Neuronal stem cell (in vitro differentiated cells): ENCODE measurements at regions not wholly inside any gene's neighbourhood (a gene's known extent, or its start where the extent isn't known, plus 50 kb on each side); places are given as distances from the start of the nearest gene placed in this dataset.

Source experiments
- DNase-seq: peaks from one replicate; pipeline ENCODE4 v3.0.0-alpha.2; 2013; ENCODE audit warnings: low spot score
- H2AFZ ChIP-seq: one replicate; pipeline ENCODE4 v1.6.1; 2013; ENCODE audit warnings: mild to moderate bottlenecking, low read length, inconsistent platforms
- H2AK5ac ChIP-seq: 2 replicates; pipeline ENCODE4 v1.6.1; 2013; ENCODE audit warnings: low read depth, mild to moderate bottlenecking, inconsistent platforms, low read length, moderate library complexity, mixed read lengths
- H2BK120ac ChIP-seq: 2 replicates; pipeline ENCODE4 v1.6.1; 2013; ENCODE audit warnings: low read depth, mild to moderate bottlenecking, inconsistent platforms, low read length, moderate library complexity, mixed read lengths
- H2BK12ac ChIP-seq: one replicate; pipeline ENCODE4 v1.6.1; 2013; ENCODE audit warnings: low read length, inconsistent platforms
- H2BK15ac ChIP-seq: 2 replicates; pipeline ENCODE4 v1.6.1; 2013; ENCODE audit warnings: mild to moderate bottlenecking, low read length, inconsistent platforms, mixed read lengths
- H2BK5ac ChIP-seq: one replicate; pipeline ENCODE4 v1.6.1; 2013; ENCODE audit warnings: inconsistent platforms, mild to moderate bottlenecking, low read length, moderate library complexity
- H3K14ac ChIP-seq: one replicate; pipeline ENCODE4 v1.6.1; 2013; ENCODE audit warnings: low read length, inconsistent platforms
- H3K18ac ChIP-seq: 2 replicates; pipeline ENCODE4 v1.6.1; 2013; ENCODE audit warnings: low read length, inconsistent platforms
- H3K23ac ChIP-seq: 2 replicates; pipeline ENCODE4 v1.6.1; 2013; ENCODE audit warnings: low read depth, mild to moderate bottlenecking, mixed read lengths, low read length, inconsistent platforms; ENCODE audit not compliant: poor library complexity
- H3K27ac ChIP-seq: replicated peaks from 3 replicates; pipeline ENCODE4 v1.5.1; 2013; ENCODE audit warnings: low read length, inconsistent platforms
- H3K27me3 ChIP-seq, 3 experiments: 2 replicates each; pipeline ENCODE4 v1.6.1; 2013; ENCODE audit warnings: low read length in 3 of 3, mild to moderate bottlenecking in 2 of 3, inconsistent platforms in 1 of 3, low read depth in 1 of 3, mixed read lengths in 1 of 3, moderate library complexity in 1 of 3; ENCODE audit not compliant: control insufficient read depth in 3 of 3, insufficient read depth in 3 of 3
- H3K36me3 ChIP-seq, 2 donors: replicated peaks in 1 of 2; 2 replicates each; pipeline ENCODE4 v1.6.1; 2013; ENCODE audit warnings: low read length in 2 of 2; ENCODE audit not compliant: control insufficient read depth in 2 of 2, insufficient read depth in 2 of 2
- H3K4ac ChIP-seq: 2 replicates; pipeline ENCODE4 v1.6.1; 2013; ENCODE audit warnings: inconsistent platforms, mild to moderate bottlenecking, low read length, moderate library complexity
- H3K4me1 ChIP-seq, 2 donors: 1 replicate in 1 of 2; 2 replicates in 1 of 2; pipeline ENCODE4 v1.6.1; 2013; ENCODE audit warnings: low read length in 2 of 2, low read depth in 1 of 2; ENCODE audit not compliant: control insufficient read depth in 2 of 2, insufficient read depth in 1 of 2
- H3K4me2 ChIP-seq: one replicate; pipeline ENCODE4 v1.6.1; 2013; ENCODE audit warnings: mild to moderate bottlenecking, low read length, inconsistent platforms; ENCODE audit not compliant: insufficient read depth, poor library complexity, severe bottlenecking
- H3K4me3 ChIP-seq, 2 donors: 2 replicates each; pipeline ENCODE4 v1.5.1; 2013; ENCODE audit warnings: low read length in 2 of 2, mild to moderate bottlenecking in 2 of 2, inconsistent platforms in 1 of 2, moderate library complexity in 1 of 2
- H3K79me1 ChIP-seq: one replicate; pipeline ENCODE4 v1.6.1; 2013; ENCODE audit warnings: low read depth, mild to moderate bottlenecking, inconsistent platforms, low read length, moderate library complexity
- H3K9ac ChIP-seq: one replicate; pipeline ENCODE4 v1.6.1; 2013; ENCODE audit warnings: mild to moderate bottlenecking, low read depth, low read length, inconsistent platforms; ENCODE audit not compliant: poor library complexity
- H3K9me3 ChIP-seq, 2 donors: replicated peaks in 1 of 2; 2 replicates each; pipeline versions ENCODE3 to v1.6.1; 2013; ENCODE audit warnings: low read length in 2 of 2, mild to moderate bottlenecking in 2 of 2, inconsistent platforms in 1 of 2, low read depth in 1 of 2, mixed read lengths in 1 of 2, moderate library complexity in 1 of 2; ENCODE audit not compliant: control insufficient read depth in 2 of 2, insufficient read depth in 1 of 2
- H4K8ac ChIP-seq: one replicate; pipeline ENCODE4 v1.6.1; 2013; ENCODE audit warnings: low read depth, mild to moderate bottlenecking, inconsistent platforms, low read length, moderate library complexity
- H4K91ac ChIP-seq: one replicate; pipeline ENCODE4 v1.6.1; 2013; ENCODE audit warnings: low read length, low read depth, mild to moderate bottlenecking, inconsistent platforms; ENCODE audit not compliant: poor library complexity
- WGBS, 2 donors: extraction: QIAGEN DNeasy Blood & Tissue Kit; methylation state at CpG; one replicate each; pipeline ENCODE4 v1.1.7; 2013; ENCODE audit warnings: missing lambda C conversion rate in 2 of 2, mixed read lengths in 1 of 2; ENCODE audit not compliant: insufficient read length in 2 of 2, insufficient replicate concordance in 1 of 2; ENCODE audit errors: extremely low coverage in 2 of 2; 5-methylcytosine and 5-hydroxymethylcytosine counted together

DNA sequence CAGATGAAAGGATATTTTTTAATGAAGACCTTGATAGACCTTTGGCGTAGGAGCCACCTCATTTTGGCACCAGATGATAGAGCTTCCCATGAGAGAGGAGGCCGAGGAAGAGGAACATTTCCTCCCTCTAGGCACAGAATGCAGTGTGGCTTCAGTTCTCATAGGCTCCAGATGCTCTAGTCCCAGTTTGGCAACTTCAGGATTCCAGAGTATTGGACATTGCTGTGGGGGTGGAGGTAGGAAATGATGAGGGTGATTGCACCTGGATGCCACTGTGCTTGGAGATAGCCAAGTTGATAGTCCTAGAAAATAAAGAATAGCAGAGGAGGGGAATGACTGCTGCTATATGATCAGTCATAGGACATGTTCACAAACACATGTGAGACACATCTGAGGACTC, 58.3 kb upstream of the KY start:
- Histone ChIP-seq H4K91ac (no peak overlapping the region), H3K18ac (no peak overlapping the region), H4K8ac (no peak overlapping the region), H2AK5ac (no peak overlapping the region), H2BK5ac (no peak overlapping the region), H3K23ac (no peak overlapping the region), H3K36me3 (no peaks in the 10 kb centered on the region), H3K9ac (no peak overlapping the region), H2BK12ac (no peak overlapping the region), H3K27me3 (no peaks in the 10 kb centered on the region), H3K9me3 (no peaks in the 10 kb centered on the region), H3K4me1 (peaks cover 0 to 2% of the 10 kb centered on the region in 2 donors), H3K14ac (no peak overlapping the region), H3K79me1 (no peaks in the 10 kb centered on the region), H3K4me3 (no peak overlapping the region), H3K27ac (no peak overlapping the region), H2AFZ (no peak overlapping the region), H3K4me2 (no peak overlapping the region), H3K4ac (no peak overlapping the region), H2BK15ac (no peak overlapping the region), H2BK120ac (no peak overlapping the region)
- DNase-seq, result no peak
- WGBS, 2 donors, result no CpG with 5 or more reads among the region's 2 CpGs

DNA sequence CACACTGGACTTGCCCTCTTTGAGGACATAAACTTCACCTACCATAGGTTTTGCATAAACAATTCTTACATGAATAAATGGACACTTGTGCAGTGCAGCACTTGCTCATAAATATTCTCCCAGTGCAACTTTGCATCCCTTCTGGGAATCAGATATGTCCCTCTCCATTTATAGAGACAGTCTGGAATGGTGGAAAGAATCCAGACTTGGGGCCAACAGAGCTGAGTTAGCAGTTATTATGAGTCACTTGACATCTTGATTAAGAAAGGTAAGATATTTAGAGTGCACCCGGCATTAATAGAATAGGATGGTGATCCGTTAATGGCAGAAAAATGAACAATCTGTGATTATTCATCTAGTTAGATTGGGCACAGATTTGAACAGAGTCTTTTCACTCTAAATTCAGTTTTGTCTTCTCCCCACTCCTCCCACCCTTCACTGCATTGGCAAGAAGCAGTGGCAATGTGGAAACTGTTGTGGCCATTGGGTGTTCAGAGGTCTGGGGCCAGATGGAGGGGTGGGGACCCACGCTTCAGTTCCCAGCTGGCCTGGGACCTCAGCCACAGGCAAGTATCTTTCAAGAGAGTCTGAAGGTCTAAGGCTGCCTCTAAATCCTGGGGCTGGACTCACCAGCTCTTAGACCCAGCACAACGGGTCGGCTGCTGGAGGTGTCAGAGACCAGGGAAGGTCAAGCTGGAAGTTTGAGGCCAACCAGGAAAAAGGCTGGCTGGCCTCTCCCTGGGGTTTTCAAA, 58.9 kb upstream of the KY start:
- no peaks in the 10 kb centered on the region for H3K36me3 ChIP-seq
- H3K4me1 ChIP-seq, result peaks cover 0 to 2% of the 10 kb centered on the region in 2 donors
- no peak overlapping the region for H2AFZ ChIP-seq
- H3K9ac ChIP-seq, result no peak overlapping the region
- no peak overlapping the region for H3K14ac ChIP-seq
- H2AK5ac ChIP-seq, result no peak overlapping the region
- H2BK12ac ChIP-seq, result no peak overlapping the region
- H3K4me2 ChIP-seq, result no peak overlapping the region
- no peak overlapping the region for H3K27ac ChIP-seq
- no peak overlapping the region for H3K18ac ChIP-seq
- no peaks in the 10 kb centered on the region for H3K79me1 ChIP-seq
- no peak overlapping the region for H2BK15ac ChIP-seq
- no peak overlapping the region for H3K4me3 ChIP-seq
- H2BK120ac ChIP-seq, result no peak overlapping the region
- no peak overlapping the region for H4K91ac ChIP-seq
- H4K8ac ChIP-seq, result no peak overlapping the region
- H3K4ac ChIP-seq, result no peak overlapping the region
- no CpG with 5 or more reads among the region's 5 CpGs for WGBS, 2 donors
- DNase-seq, result no peak
- no peaks in the 10 kb centered on the region for H3K27me3 ChIP-seq
- H2BK5ac ChIP-seq, result no peak overlapping the region
- H3K9me3 ChIP-seq, result no peaks in the 10 kb centered on the region
- no peak overlapping the region for H3K23ac ChIP-seq

GRCh38 chr3:134710313-134710680, 59.5 kb upstream of the KY start:
- H2BK12ac ChIP-seq, result no peak overlapping the region
- no peaks in the 10 kb centered on the region for H3K36me3 ChIP-seq
- H3K9ac ChIP-seq, result no peak overlapping the region
- no CpG with 5 or more reads among the region's 6 CpGs for WGBS, 2 donors
- H3K18ac ChIP-seq, result no peak overlapping the region
- H3K27ac ChIP-seq, result no peak overlapping the region
- peaks cover 0 to 2% of the 10 kb centered on the region in 2 donors for H3K4me1 ChIP-seq
- H4K91ac ChIP-seq, result no peak overlapping the region
- H3K4ac ChIP-seq, result no peak overlapping the region
- no peak for DNase-seq
- no peak overlapping the region for H2BK5ac ChIP-seq
- no peak overlapping the region for H3K14ac ChIP-seq
- no peaks in the 10 kb centered on the region for H3K9me3 ChIP-seq
- H3K4me3 ChIP-seq, result no peak overlapping the region
- H3K27me3 ChIP-seq, result no peaks in the 10 kb centered on the region
- H2BK120ac ChIP-seq, result no peak overlapping the region
- no peak overlapping the region for H2BK15ac ChIP-seq
- H2AK5ac ChIP-seq, result no peak overlapping the region
- no peak overlapping the region for H3K4me2 ChIP-seq
- no peak overlapping the region for H4K8ac ChIP-seq
- no peak overlapping the region for H2AFZ ChIP-seq
- no peaks in the 10 kb centered on the region for H3K79me1 ChIP-seq
- no peak overlapping the region for H3K23ac ChIP-seq

- Histone ChIP-seq H3K27me3 (no peaks in the 10 kb centered on the region), H3K4ac (no peak overlapping the region), H2BK5ac (no peak overlapping the region), H2BK12ac (no peak overlapping the region), H2BK120ac (no peak overlapping the region), H3K18ac (no peak overlapping the region), H3K9ac (no peak overlapping the region), H4K8ac (no peak overlapping the region), H3K4me3 (no peak overlapping the region), H3K36me3 (no peaks in the 10 kb centered on the region), H3K14ac (no peak overlapping the region), H2AK5ac (no peak overlapping the region), H3K79me1 (no peaks in the 10 kb centered on the region), H2AFZ (no peak overlapping the region), H3K4me1 (peaks cover 0 to 2% of the 10 kb centered on the region in 2 donors), H4K91ac (no peak overlapping the region), H3K9me3 (no peaks in the 10 kb centered on the region), H3K23ac (no peak overlapping the region), H3K27ac (no peak overlapping the region), H3K4me2 (no peak overlapping the region), H2BK15ac (no peak overlapping the region)
- no peak for DNase-seq
- no CpG with 5 or more reads among the region's 1 CpG for WGBS, 2 donors
Observed at GRCh38 chr3:134711284-134711683, 60.5 kb upstream of the KY start.
